GM12878 (cell line): ENCODE measurements at regions not wholly inside any gene's neighbourhood (a gene's known extent, or its start where the extent isn't known, plus 50 kb on each side); places are given as distances from the start of the nearest gene placed in this dataset.

ENCODE experiments used
- ATAC-seq: fragments of 200-7000 bp; cut with Tn5 transposase; 3 replicates; pipeline ENCODE4 v1.9.1; 2020; ENCODE audit warnings: mild to moderate bottlenecking, moderate library complexity
- BruUV-seq: library from RNA; stranded (reverse); fragments of 400-500 nt; replicated peaks from 2 replicates; lab custom pipeline; 2021; lab: Mats Ljungman, UMichigan
- CTCF ChIA-PET: fragments of 300-600 bp; sonication (Branson Sonifier 250); formaldehyde crosslinking; extraction: SDS; loops from one replicate; lab custom pipeline; 2021; ENCODE audit warnings: inconsistent platforms; lab: Yijun Ruan, JAX
- POLR2A ChIA-PET: fragments of 350-600 bp; formaldehyde crosslinking; extraction: SDS; loops from one replicate; lab custom pipeline; 2021; ENCODE audit warnings: inconsistent platforms; lab: Charles Lee
- RAD21 ChIA-PET: fragments of 300-600 bp; sonication (Branson Sonifier 250); formaldehyde crosslinking; loops from one replicate; lab custom pipeline; 2023; ENCODE audit warnings: antibody characterized with exemption; ENCODE audit not compliant: unreplicated experiment; lab: Charles Lee
- SMC1A ChIA-PET: fragments of 300-600 bp; sonication (Branson Sonifier 250); formaldehyde crosslinking; loops from one replicate; lab custom pipeline; 2023; ENCODE audit not compliant: unreplicated experiment, uncharacterized antibody; lab: Charles Lee
- DNase-seq: peaks from one replicate; pipeline ENCODE4 v3.0.0-alpha.2; 2011; ENCODE audit warnings: low read depth, low spot score
- FAIRE-seq: peaks from 3 replicates; lab custom pipeline; 2011; peaks lifted over from hg19 to GRCh38; lab: Jason Lieb, UNC
- H2AFZ ChIP-seq: 2 replicates; pipeline ENCODE4 v1.6.0; 2011; ENCODE audit warnings: low read depth, low read length, control low read depth; ENCODE audit not compliant: control insufficient read depth
- H3K27ac ChIP-seq: 2 replicates; pipeline ENCODE4 v1.5.1; 2011; ENCODE audit warnings: control low read depth; ENCODE audit not compliant: control insufficient read depth, insufficient read depth
- H3K27me3 ChIP-seq, 2 experiments: replicated peaks in 1 of 2; 2 replicates each; pipeline versions ENCODE4 v1.6.0 to v1.6.1; 2011; ENCODE audit warnings: low read length in 1 of 2; ENCODE audit not compliant: control insufficient read depth in 2 of 2, insufficient read depth in 2 of 2
- H3K36me3 ChIP-seq, 2 experiments: 2 replicates each; pipeline ENCODE4 v1.5.1; 2011; ENCODE audit warnings: low read length in 1 of 2; ENCODE audit not compliant: control insufficient read depth in 2 of 2, insufficient read depth in 2 of 2
- H3K4me1 ChIP-seq: 2 replicates; pipeline ENCODE4 v1.6.1; 2011; ENCODE audit warnings: mild to moderate bottlenecking, low read length, moderate library complexity, mixed read lengths; ENCODE audit not compliant: control insufficient read depth, insufficient read depth
- H3K4me2 ChIP-seq: 2 replicates; pipeline ENCODE4 v1.6.0; 2011; ENCODE audit warnings: control low read depth; ENCODE audit not compliant: control insufficient read depth, insufficient read depth
- H3K4me3 ChIP-seq: fragments of 200-600 bp; sonication (generic); 2 replicates; pipeline ENCODE4 v1.5.1; 2016
- H3K79me2 ChIP-seq: 2 replicates; pipeline ENCODE4 v1.6.0; 2011; ENCODE audit warnings: low read length; ENCODE audit not compliant: control insufficient read depth, insufficient read depth
- H3K9ac ChIP-seq: 2 replicates; pipeline ENCODE4 v1.8.0; 2011; ENCODE audit warnings: low read length, control low read depth, mixed read lengths; ENCODE audit not compliant: control insufficient read depth, insufficient read depth
- H3K9me3 ChIP-seq: replicated peaks from 3 replicates; pipeline ENCODE4 v1.5.1; 2011; ENCODE audit warnings: mild to moderate bottlenecking, low read length; ENCODE audit not compliant: control insufficient read depth, insufficient read depth
- H4K20me1 ChIP-seq: 2 replicates; pipeline ENCODE4 v1.6.0; 2011; ENCODE audit not compliant: control insufficient read depth, insufficient read depth
- BACH1 ChIP-seq: fragments of 450-650 bp; IDR thresholded peaks from 2 replicates; pipeline ENCODE4 v1.6.1; 2017; ENCODE audit warnings: mild to moderate bottlenecking, borderline replicate concordance
- CREB1 ChIP-seq: IDR thresholded peaks from 2 replicates; pipeline ENCODE4 v1.6.1; 2012; ENCODE audit warnings: low read depth, mild to moderate bottlenecking, inconsistent platforms
- ELK1 ChIP-seq: IDR thresholded peaks from 2 replicates; pipeline ENCODE4 v1.6.1; 2012; ENCODE audit warnings: low read depth, low read length, improper control_type of control experiment
- HCFC1 ChIP-seq: fragments of 150-350 bp; IDR thresholded peaks from 2 replicates; pipeline ENCODE4 v1.6.1; 2014; ENCODE audit warnings: low read length
- MYC ChIP-seq: IDR thresholded peaks from 2 replicates; pipeline ENCODE4 v1.6.1; 2011; ENCODE audit warnings: mild to moderate bottlenecking, low read length, moderate library complexity, inconsistent platforms; ENCODE audit not compliant: insufficient read depth, insufficient replicate concordance, insufficient read length, severe bottlenecking
- PKNOX1 ChIP-seq: fragments of 450-650 bp; IDR thresholded peaks from 2 replicates; pipeline ENCODE4 v1.6.1; 2016; ENCODE audit warnings: mild to moderate bottlenecking
- RAD51 ChIP-seq: fragments of 450-650 bp; IDR thresholded peaks from 2 replicates; pipeline ENCODE4 v1.6.1; 2016; ENCODE audit warnings: moderate library complexity, mild to moderate bottlenecking, inconsistent platforms
- SMAD1 ChIP-seq: fragments of 450-650 bp; IDR thresholded peaks from 2 replicates; pipeline ENCODE4 v1.6.1; 2018; ENCODE audit warnings: mild to moderate bottlenecking, low read depth; ENCODE audit not compliant: partially characterized antibody
- SMARCA5 ChIP-seq: fragments of 450-650 bp; IDR thresholded peaks from 2 replicates; pipeline ENCODE4 v1.6.1; 2017; ENCODE audit warnings: mild to moderate bottlenecking
- STAT3 ChIP-seq: IDR thresholded peaks from 2 replicates; pipeline ENCODE4 v1.6.1; 2011; ENCODE audit warnings: low read depth, low read length, improper control_type of control experiment
- TARDBP ChIP-seq: IDR thresholded peaks from 2 replicates; pipeline ENCODE4 v1.6.1; 2016; ENCODE audit warnings: borderline replicate concordance
- ZBTB40 ChIP-seq: fragments of 450-650 bp; IDR thresholded peaks from 2 replicates; pipeline ENCODE4 v1.6.1; 2016; ENCODE audit warnings: mild to moderate bottlenecking, moderate library complexity, borderline replicate concordance
- WGBS: methylation state at CpG from one replicate; pipeline ENCODE4 v1.1.6; 2016; ENCODE audit warnings: low lambda C conversion rate; ENCODE audit not compliant: insufficient replicate concordance, insufficient coverage; ENCODE audit errors: missing lambda C conversion rate; 5-methylcytosine and 5-hydroxymethylcytosine counted together
- in situ Hi-C: fragments of 300-500 bp; cut with MboI; formaldehyde crosslinking; loops from 9 replicates; pipeline ENCODE4 v1.14.3; 2018; ENCODE audit warnings: mixed read lengths
- intact Hi-C: fragments of 100-400 bp; cut with micrococcal nuclease; formaldehyde crosslinking; loops from one replicate; pipeline ENCODE4 v1.14.2; 2022; ENCODE audit not compliant: unreplicated experiment

GRCh38 chr20:7822772-7823171, 117.5 kb downstream of the HAO1 start:
- no peak overlapping the region for H2AFZ ChIP-seq
- BruUV-seq = no TSS peak
- H3K9me3 ChIP-seq = no peaks in the 10 kb centered on the region
- H3K9ac ChIP-seq = no peak overlapping the region
- no peaks in the 10 kb centered on the region for H3K79me2 ChIP-seq
- H3K4me3 ChIP-seq = no peak overlapping the region
- H3K4me1 ChIP-seq = no peaks in the 10 kb centered on the region
- ChIA-PET SMC1A (interaction anchor here (0.9 kb wide), 1 partner anchor 19 kb away, joined by 3 read pairs; no protein-coding TSS in a partner anchor), CTCF (no interaction called here), POLR2A (no interaction called here), RAD21 (no interaction called here)
- 56% methylated on average over 2 of the region's 2 CpGs for WGBS
- DNase-seq (no peak), FAIRE-seq (no peak), ATAC-seq (no peak)
- no peak overlapping the region for H3K4me2 ChIP-seq
- intact Hi-C loops = no loop called here
- no peaks in the 10 kb centered on the region for H4K20me1 ChIP-seq
- H3K36me3 ChIP-seq = no peaks in the 10 kb centered on the region
- in situ Hi-C loops = no loop called here
- H3K27ac ChIP-seq = no peak overlapping the region
- H3K27me3 ChIP-seq = no peaks in the 10 kb centered on the region
- TF ChIP-seq CREB1 = no peak

GRCh38 chr20:7828437-7828836, 111.8 kb downstream of the HAO1 start:
- ChIA-PET RAD21 (no interaction called here), POLR2A (no interaction called here), SMC1A (interaction anchor here (0.6 to 1.5 kb wide), 3 partner anchors 12 to 500 kb away, joined by 3 read pairs; no protein-coding TSS in a partner anchor), CTCF (no interaction called here)
- no peak for DNase-seq
- Histone ChIP-seq H3K9me3 (no peaks in the 10 kb centered on the region), H3K27me3 (no peaks in the 10 kb centered on the region), H3K4me3 (no peak overlapping the region), H3K79me2 (no peaks in the 10 kb centered on the region), H3K27ac (no peak overlapping the region), H3K4me1 (no peaks in the 10 kb centered on the region), H4K20me1 (no peaks in the 10 kb centered on the region), H3K4me2 (no peak overlapping the region), H3K9ac (no peak overlapping the region), H3K36me3 (no peaks in the 10 kb centered on the region), H2AFZ (no peak overlapping the region)
- 46% methylated on average over 2 of the region's 2 CpGs for WGBS
- intact Hi-C loops = no loop called here
- in situ Hi-C loops = no loop called here
- TF ChIP-seq TARDBP (no peak), SMAD1 (no peak), ELK1 (no peak), STAT3 (no peak), RAD51 (no peak), ZBTB40 (no peak), PKNOX1 (no peak), HCFC1 (no peak), SMARCA5 (no peak), BACH1 (no peak), CREB1 (no peak), MYC (no peak)
- no peak for FAIRE-seq
- BruUV-seq = no TSS peak
- ATAC-seq = no peak
